ENCODE measurements at regions not wholly inside any gene's neighbourhood (a gene's known extent, or its start where the extent isn't known, plus 50 kb on each side); places are given as distances from the start of the nearest gene placed in this dataset.
"Not testable (repeated sequence)": the region's sequence is repeated elsewhere in the genome, so short reads cannot be mapped to it uniquely, and the experiment has no call there.

- H2AFZ ChIP-seq (ENCODE audit: control insufficient read depth, low read depth, low read length); BruUV-seq (replicated peaks); H3K9me3 ChIP-seq (replicated peaks; ENCODE audit: control insufficient read depth, insufficient read depth, low read length); intact Hi-C loops (cut with micrococcal nuclease; ENCODE audit: unreplicated experiment); in situ Hi-C loops (cut with MboI); H3K4me1 ChIP-seq (ENCODE audit: control insufficient read depth, insufficient read depth, low read length); H3K27me3 ChIP-seq (replicated peaks in 1 of 2; ENCODE audit: control insufficient read depth in 2 of 2, insufficient read depth in 2 of 2, low read length in 1 of 2); H3K79me2 ChIP-seq (ENCODE audit: control insufficient read depth, insufficient read depth, low read length); DNase-seq (ENCODE audit: low read depth, low spot score); H3K27ac ChIP-seq (ENCODE audit: control insufficient read depth, insufficient read depth); H3K4me2 ChIP-seq (ENCODE audit: control insufficient read depth, insufficient read depth); H3K36me3 ChIP-seq (ENCODE audit: control insufficient read depth in 2 of 2, insufficient read depth in 2 of 2, low read length in 1 of 2); POLR2A ChIA-PET; ATAC-seq; H3K9ac ChIP-seq (ENCODE audit: control insufficient read depth, insufficient read depth, low read length); H4K20me1 ChIP-seq (ENCODE audit: control insufficient read depth, insufficient read depth); H3K4me3 ChIP-seq: not testable (repeated sequence)
- WGBS (ENCODE audit: insufficient coverage, insufficient replicate concordance, low lambda C conversion rate, missing lambda C conversion rate) = 46% methylated on average over 4 of the region's 4 CpGs
- peak; percentile 71 for FAIRE-seq
- RAD21 ChIA-PET (ENCODE audit: unreplicated experiment) = interaction anchor here (0.6 to 1.8 kb wide), 3 partner anchors 80 to 549 kb away, joined by 4 to 6 read pairs (median 5); no protein-coding TSS in a partner anchor
- SMC1A ChIA-PET (ENCODE audit: uncharacterized antibody, unreplicated experiment) = interaction anchor here (4.7 kb wide), 1 partner anchor 253 kb away, joined by 55 read pairs; no protein-coding TSS in a partner anchor
- CTCF ChIA-PET = interaction anchor here (1.5 kb wide), 1 partner anchor 624 kb away, joined by 5 read pairs; no protein-coding TSS in a partner anchor
Measured at GRCh38 chr3:185990995-185991394, 53.2 kb upstream of the TRA2B start.

- ATAC-seq = no peak
- in situ Hi-C loops (cut with MboI) = no loop called here
- no peak overlapping the region for H3K4me2 ChIP-seq (ENCODE audit: control insufficient read depth, insufficient read depth)
- no peak for TF ChIP-seq KLF5 (IDR thresholded peaks at IDR 0.05; ENCODE audit: partially characterized antibody)
- TF ChIP-seq ATF7 (IDR thresholded peaks at IDR 0.05; ENCODE audit: low read depth) = no peak
- TF ChIP-seq NRF1 (conservative IDR thresholded peaks at IDR 0.05; ENCODE audit: low read depth, low read length) = no peak
- TF ChIP-seq YY1 (IDR thresholded peaks at IDR 0.05; ENCODE audit: low read depth, low read length) = no peak
- TF ChIP-seq PML (IDR thresholded peaks at IDR 0.05; ENCODE audit: low read length) = no peak
- no peak for TF ChIP-seq HCFC1 (IDR thresholded peaks at IDR 0.05; ENCODE audit: low read length)
- TF ChIP-seq REST (IDR thresholded peaks at IDR 0.05; ENCODE audit: low read depth, low read length) = no peak
- TF ChIP-seq IRF5 (IDR thresholded peaks at IDR 0.05; ENCODE audit: borderline replicate concordance) = no peak
- no peak for TF ChIP-seq CTCF (IDR thresholded peaks at IDR 0.05 in 2 of 3, conservative IDR thresholded peaks at IDR 0.05 in 1 of 3; ENCODE audit: control insufficient read depth in 2 of 3, extremely low read depth in 1 of 3, insufficient read depth in 1 of 3, low read depth in 3 of 3, low read length in 3 of 3)
Measured at GRCh38 chr3:185989511-185989910, 51.7 kb upstream of the TRA2B start.

More at GRCh38 chr3:185989511-185989910, 51.7 kb upstream of the TRA2B start:
- no peaks in the 10 kb centered on the region; the same call in 2 of the 3 replicates for H3K9me3 ChIP-seq (replicated peaks; ENCODE audit: control insufficient read depth, insufficient read depth, low read length)
- H3K4me1 ChIP-seq (ENCODE audit: control insufficient read depth, insufficient read depth, low read length) = no peaks in the 10 kb centered on the region
- no TSS peak for BruUV-seq (replicated peaks)
- POLR2A ChIA-PET = no interaction called here
- no peak overlapping the region for H2AFZ ChIP-seq (ENCODE audit: control insufficient read depth, low read depth, low read length)
- intact Hi-C loops (cut with micrococcal nuclease; ENCODE audit: unreplicated experiment) = no loop called here
- 42% methylated on average over 3 of the region's 3 CpGs for WGBS (ENCODE audit: insufficient coverage, insufficient replicate concordance, low lambda C conversion rate, missing lambda C conversion rate)
- SMC1A ChIA-PET (ENCODE audit: uncharacterized antibody, unreplicated experiment) = interaction anchor here (0.7 to 4.7 kb wide), 7 partner anchors 28 to 550 kb away, joined by 3 to 55 read pairs (median 4); no protein-coding TSS in a partner anchor
- no peak overlapping the region for H3K27ac ChIP-seq (ENCODE audit: control insufficient read depth, insufficient read depth)
- no peak overlapping the region for H3K9ac ChIP-seq (ENCODE audit: control insufficient read depth, insufficient read depth, low read length)
- DNase-seq (ENCODE audit: low read depth, low spot score) (no peak), FAIRE-seq (no peak)
- H3K4me3 ChIP-seq = no peak overlapping the region
- H3K27me3 ChIP-seq (replicated peaks in 1 of 2; ENCODE audit: control insufficient read depth in 2 of 2, insufficient read depth in 2 of 2, low read length in 1 of 2) = no peaks in the 10 kb centered on the region
- RAD21 ChIA-PET (ENCODE audit: unreplicated experiment) = interaction anchor here (0.6 to 3.9 kb wide), 8 partner anchors 12 to 627 kb away, joined by 3 to 27 read pairs (median 4); no protein-coding TSS in a partner anchor
- CTCF ChIA-PET = interaction anchor here (1.2 to 4.4 kb wide), 7 partner anchors 13 to 626 kb away, joined by 4 to 51 read pairs (median 5); no protein-coding TSS in a partner anchor
- H3K36me3 ChIP-seq (ENCODE audit: control insufficient read depth in 2 of 2, insufficient read depth in 2 of 2, low read length in 1 of 2) = no peaks in the 10 kb centered on the region
- no peaks in the 10 kb centered on the region for H4K20me1 ChIP-seq (ENCODE audit: control insufficient read depth, insufficient read depth)
- no peaks in the 10 kb centered on the region for H3K79me2 ChIP-seq (ENCODE audit: control insufficient read depth, insufficient read depth, low read length)

Measured in GM12878 (cell line).